HepG2 (cell line): ENCODE measurements at regions not wholly inside any gene's neighbourhood (a gene's known extent, or its start where the extent isn't known, plus 50 kb on each side); places are given as distances from the start of the nearest gene placed in this dataset.

Experiments
- ATAC-seq: fragments of 200-7000 bp; cut with Tn5 transposase; 3 replicates; pipeline ENCODE4 v1.9.1; 2020; ENCODE audit warnings: mild to moderate bottlenecking, moderate library complexity
- BruUV-seq: library from RNA; stranded (reverse); fragments of 400-500 nt; replicated peaks from 2 replicates; lab custom pipeline; 2021; lab: Mats Ljungman, UMichigan
- CTCF ChIA-PET: fragments of 300-600 bp; formaldehyde crosslinking; extraction: SDS; loops from one replicate; lab custom pipeline; 2021; ENCODE audit warnings: low total read pairs, inconsistent platforms, low intra/inter-chr PET ratio; lab: Yijun Ruan, JAX
- POLR2A ChIA-PET: fragments of 350-600 bp; sonication (Branson Sonifier 250); formaldehyde crosslinking; loops from one replicate; lab custom pipeline; 2020; ENCODE audit warnings: antibody characterized with exemption, inconsistent platforms; lab: Yijun Ruan, JAX
- DNase-seq: peaks from one replicate; pipeline ENCODE4 v3.0.0-alpha.2; 2015; ENCODE audit warnings: low spot score
- FAIRE-seq: peaks from 3 replicates; lab custom pipeline; 2011; peaks lifted over from hg19 to GRCh38; lab: Jason Lieb, UNC
- H2AFZ ChIP-seq: one replicate; pipeline ENCODE4 v1.6.1; 2011; ENCODE audit warnings: low read length, inconsistent platforms
- H3K27ac ChIP-seq: fragments of 300-600 bp; 3 replicates; pipeline ENCODE4 v1.8.0; 2011; ENCODE audit warnings: mixed run types, mild to moderate bottlenecking, mixed read lengths, low read length, inconsistent platforms; ENCODE audit not compliant: insufficient read depth; ENCODE audit errors: extremely low read length
- H3K27me3 ChIP-seq, 2 experiments: fragments of 200-600 bp in 1 of 2; 2 replicates in 1 of 2; 3 replicates in 1 of 2; pipeline versions ENCODE4 v1.6.0 to v1.8.0; 2011; ENCODE audit warnings: low read length in 2 of 2, mild to moderate bottlenecking in 2 of 2, moderate library complexity in 2 of 2, inconsistent platforms in 1 of 2; ENCODE audit not compliant: insufficient read depth in 2 of 2, control insufficient read depth in 1 of 2
- H3K36me3 ChIP-seq, 2 experiments: fragments of 200-600 bp in 1 of 2; replicated peaks in 1 of 2; 2 replicates in 1 of 2; 3 replicates in 1 of 2; pipeline versions ENCODE4 v1.5.1 to v1.8.0; 2011; ENCODE audit warnings: low read length in 2 of 2, inconsistent platforms in 1 of 2; ENCODE audit not compliant: insufficient read depth in 2 of 2, control insufficient read depth in 1 of 2
- H3K4me1 ChIP-seq: 2 replicates; pipeline ENCODE4 v1.5.1; 2012; ENCODE audit warnings: low read length, inconsistent platforms; ENCODE audit not compliant: insufficient read depth
- H3K4me2 ChIP-seq: 2 replicates; pipeline ENCODE4 v1.6.0; 2011; ENCODE audit warnings: low read depth, low read length, inconsistent platforms
- H3K4me3 ChIP-seq, 3 experiments: fragments of 200-600 bp in 1 of 3; sonication (generic), shearing (Covaris generic) in 1 of 3; replicated peaks in 1 of 3; 2 replicates each; pipeline ENCODE4 v1.5.1; 2011 to 2016; ENCODE audit warnings: low read length in 3 of 3, inconsistent platforms in 2 of 3, low read depth in 2 of 3, mild to moderate bottlenecking in 2 of 3, control low read depth in 1 of 3, mixed read lengths in 1 of 3; ENCODE audit not compliant: insufficient read depth in 1 of 3
- H3K79me2 ChIP-seq: one replicate; pipeline ENCODE4 v1.6.1; 2011; ENCODE audit warnings: low read length, inconsistent platforms; ENCODE audit not compliant: insufficient read depth
- H3K9ac ChIP-seq: 2 replicates; pipeline ENCODE4 v1.6.0; 2011; ENCODE audit warnings: mild to moderate bottlenecking, low read depth, low read length, inconsistent platforms; ENCODE audit not compliant: insufficient read depth
- H3K9me3 ChIP-seq: 2 replicates; pipeline ENCODE4 v1.5.1; 2012; ENCODE audit warnings: mild to moderate bottlenecking, low read length
- H4K20me1 ChIP-seq: 2 replicates; pipeline ENCODE4 v1.6.0; 2011; ENCODE audit warnings: inconsistent platforms, mild to moderate bottlenecking, low read length, moderate library complexity; ENCODE audit not compliant: insufficient read depth
- GATAD2A ChIP-seq: IDR thresholded peaks from 2 replicates; pipeline ENCODE4 v1.6.1; 2016
- MAZ ChIP-seq, 2 experiments: sonication (generic) in 1 of 2; formaldehyde crosslinking in 1 of 2; IDR thresholded peaks; 2 replicates each; pipeline versions ENCODE4 v1.5.0 to v1.6.1; 2012 to 2020; ENCODE audit warnings: low read depth in 2 of 2, mild to moderate bottlenecking in 2 of 2, borderline replicate concordance in 1 of 2, improper control_type of control experiment in 1 of 2, low read length in 1 of 2, missing genetic modification reagents in 1 of 2, moderate library complexity in 1 of 2
- RFX1 ChIP-seq: fragments of 450-650 bp; IDR thresholded peaks from 2 replicates; pipeline ENCODE4 v1.6.1; 2017
- ZNF101 ChIP-seq: sonication (generic); formaldehyde crosslinking; IDR thresholded peaks from 2 replicates; pipeline ENCODE4 v1.4.0; 2020; ENCODE audit warnings: mild to moderate bottlenecking, low read depth, missing genetic modification reagents, borderline replicate concordance
- WGBS: methylation state at CpG from one replicate; pipeline ENCODE4 v1.1.6; 2017; ENCODE audit warnings: low lambda C conversion rate; 5-methylcytosine and 5-hydroxymethylcytosine counted together
- in situ Hi-C: cut with HindIII; loops from 2 replicates; pipeline ENCODE4 v1.10.0; 2017; ENCODE audit warnings: low pct_unique_long_range_greater_than_20kb; ENCODE audit not compliant: extremely low pct_ligation_motif_present
- intact Hi-C: fragments of 100-400 bp; cut with micrococcal nuclease; formaldehyde crosslinking; loops from one replicate; pipeline ENCODE4 v1.10.0; 2022; ENCODE audit not compliant: unreplicated experiment
- TF ChIP-seq, protein P1 (sequence below): sonication (generic); formaldehyde crosslinking; IDR thresholded peaks from 2 replicates; pipeline ENCODE4 v1.8.1; 2022; ENCODE audit warnings: mild to moderate bottlenecking, missing genetic modification reagents
- TF ChIP-seq, protein P2 (sequence below): sonication (generic); formaldehyde crosslinking; conservative IDR thresholded peaks from 2 replicates; pipeline ENCODE4 v1.8.0; 2022; ENCODE audit warnings: missing genetic modification reagents

DNA sequence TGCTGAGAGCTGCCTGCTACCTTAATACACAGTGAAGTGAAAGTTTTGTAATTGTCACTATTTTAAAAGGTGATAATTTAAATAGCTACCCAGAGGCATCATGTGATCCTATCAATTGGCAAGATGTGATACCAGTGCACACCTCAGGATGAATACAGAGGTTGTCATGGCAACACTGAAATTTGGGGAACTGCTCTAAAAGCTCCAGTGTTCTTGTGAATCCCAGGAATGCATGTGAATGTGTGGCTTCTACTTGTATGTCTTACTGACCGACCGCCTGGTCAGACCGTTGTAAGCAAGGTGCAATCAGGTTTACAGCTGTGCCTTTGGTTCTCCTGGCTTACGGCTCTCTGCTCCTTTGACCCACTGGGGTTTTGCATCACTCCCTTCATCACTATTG is 146.3 kb upstream of the GJE1 start:
- no peaks in the 10 kb centered on the region for H3K9me3 ChIP-seq
- no peak overlapping the region for H2AFZ ChIP-seq
- CTCF ChIA-PET, result no interaction called here
- H3K36me3 ChIP-seq, result no peaks in the 10 kb centered on the region
- intact Hi-C loops (no loop called here), in situ Hi-C loops (loop anchor here (10.0 kb wide), 2 partner anchors 128 to 218 kb away; no protein-coding TSS in a partner anchor)
- WGBS, result 9% methylated on average over 4 of the region's 4 CpGs
- no peaks in the 10 kb centered on the region for H3K79me2 ChIP-seq
- no peaks in the 10 kb centered on the region for H3K27me3 ChIP-seq
- H3K9ac ChIP-seq, result no peak overlapping the region
- no peaks in the 10 kb centered on the region for H3K4me1 ChIP-seq
- H3K4me3 ChIP-seq, result no peak overlapping the region
- TF ChIP-seq MAZ (IDR thresholded peaks at IDR 0.05; ENCODE audit: borderline replicate concordance, low read depth, low read length), result no peak
- no peak for TF ChIP-seq MAZ (CRISPR knock-in tag; IDR thresholded peaks at IDR 0.05; ENCODE audit: low read depth)
- TF ChIP-seq RFX1, result peak; percentile 31; the same call in 1 of the 2 replicates
- TF ChIP-seq GATAD2A (CRISPR knock-in tag), result no peak
- TF ChIP-seq, protein P1, sequence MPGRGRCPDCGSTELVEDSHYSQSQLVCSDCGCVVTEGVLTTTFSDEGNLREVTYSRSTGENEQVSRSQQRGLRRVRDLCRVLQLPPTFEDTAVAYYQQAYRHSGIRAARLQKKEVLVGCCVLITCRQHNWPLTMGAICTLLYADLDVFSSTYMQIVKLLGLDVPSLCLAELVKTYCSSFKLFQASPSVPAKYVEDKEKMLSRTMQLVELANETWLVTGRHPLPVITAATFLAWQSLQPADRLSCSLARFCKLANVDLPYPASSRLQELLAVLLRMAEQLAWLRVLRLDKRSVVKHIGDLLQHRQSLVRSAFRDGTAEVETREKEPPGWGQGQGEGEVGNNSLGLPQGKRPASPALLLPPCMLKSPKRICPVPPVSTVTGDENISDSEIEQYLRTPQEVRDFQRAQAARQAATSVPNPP (CRISPR knock-in tag), result no peak
- TF ChIP-seq, protein P2, sequence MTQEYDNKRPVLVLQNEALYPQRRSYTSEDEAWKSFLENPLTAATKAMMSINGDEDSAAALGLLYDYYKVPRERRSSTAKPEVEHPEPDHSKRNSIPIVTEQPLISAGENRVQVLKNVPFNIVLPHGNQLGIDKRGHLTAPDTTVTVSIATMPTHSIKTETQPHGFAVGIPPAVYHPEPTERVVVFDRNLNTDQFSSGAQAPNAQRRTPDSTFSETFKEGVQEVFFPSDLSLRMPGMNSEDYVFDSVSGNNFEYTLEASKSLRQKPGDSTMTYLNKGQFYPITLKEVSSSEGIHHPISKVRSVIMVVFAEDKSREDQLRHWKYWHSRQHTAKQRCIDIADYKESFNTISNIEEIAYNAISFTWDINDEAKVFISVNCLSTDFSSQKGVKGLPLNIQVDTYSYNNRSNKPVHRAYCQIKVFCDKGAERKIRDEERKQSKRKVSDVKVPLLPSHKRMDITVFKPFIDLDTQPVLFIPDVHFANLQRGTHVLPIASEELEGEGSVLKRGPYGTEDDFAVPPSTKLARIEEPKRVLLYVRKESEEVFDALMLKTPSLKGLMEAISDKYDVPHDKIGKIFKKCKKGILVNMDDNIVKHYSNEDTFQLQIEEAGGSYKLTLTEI (CRISPR knock-in tag), result no peak
- H3K27ac ChIP-seq, result no peak overlapping the region
- POLR2A ChIA-PET, result no interaction called here
- DNase-seq, result no peak
- ATAC-seq, result no peak
- no peak overlapping the region for H3K4me2 ChIP-seq
- no peak for FAIRE-seq
- no TSS peak for BruUV-seq
- no peaks in the 10 kb centered on the region for H4K20me1 ChIP-seq

DNA sequence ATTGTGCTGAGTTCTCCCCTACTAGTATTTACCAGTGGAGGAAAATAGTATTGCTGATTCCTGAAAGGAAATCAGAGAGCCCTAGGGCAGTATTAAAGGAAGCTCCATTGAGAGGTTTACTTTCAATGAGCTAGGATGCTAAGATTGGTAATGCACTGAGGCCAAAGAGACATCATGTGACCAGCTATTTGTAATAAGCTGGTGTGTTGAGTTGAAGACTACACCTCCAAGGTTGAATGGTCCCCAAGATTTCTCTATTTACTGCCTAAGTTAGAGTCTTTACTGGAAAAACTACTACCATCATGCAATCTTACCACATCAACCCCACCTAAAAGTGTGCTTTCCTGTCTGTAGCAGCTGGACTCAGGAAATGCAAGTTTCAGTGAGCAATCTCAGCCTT is 151.5 kb upstream of the GJE1 start:
- in situ Hi-C loops (loop anchor here (10.0 kb wide), 2 partner anchors 134 to 224 kb away; no protein-coding TSS in a partner anchor), intact Hi-C loops (no loop called here)
- Histone ChIP-seq H3K27ac (no peak overlapping the region), H3K36me3 (no peaks in the 10 kb centered on the region), H3K27me3 (0 out of 5 replicates have a peak, but pooled peaks cover 0 to 1% of the 10 kb centered on the region in 2 experiments), H3K79me2 (no peaks in the 10 kb centered on the region), H4K20me1 (no peaks in the 10 kb centered on the region), H2AFZ (no peak overlapping the region), H3K4me2 (no peak overlapping the region), H3K9ac (no peak overlapping the region), H3K9me3 (no peaks in the 10 kb centered on the region), H3K4me1 (no peaks in the 10 kb centered on the region), H3K4me3 (no peak overlapping the region)
- no peak for TF ChIP-seq ZNF101 (CRISPR knock-in tag)
- ChIA-PET CTCF (no interaction called here), POLR2A (no interaction called here)
- no peak for ATAC-seq
- no TSS peak for BruUV-seq
- no peak for DNase-seq
- FAIRE-seq, result no peak
